ENCODE measurements at regions not wholly inside any gene's neighbourhood (a gene's known extent, or its start where the extent isn't known, plus 50 kb on each side); places are given as distances from the start of the nearest gene placed in this dataset.

GRCh38 chr1:95716550-95716949 lies 482.5 kb downstream of the RWDD3 start:
- TF ChIP-seq CTCF (IDR thresholded peaks at IDR 0.05) (no peak), POLR2AphosphoS5 (IDR thresholded peaks at IDR 0.05) (no peak)

Data from sigmoid colon (tissue), 4 donors.